Endodermal cell (in vitro differentiated cells): ENCODE measurements at regions not wholly inside any gene's neighbourhood (a gene's known extent, or its start where the extent isn't known, plus 50 kb on each side); places are given as distances from the start of the nearest gene placed in this dataset.

Experiments
- DNase-seq: peaks from one replicate; pipeline ENCODE4 v3.0.0-alpha.2; 2017
- H3K27ac ChIP-seq: 2 replicates; pipeline ENCODE4 v1.5.1; 2013; ENCODE audit warnings: mild to moderate bottlenecking, low read depth, low read length, moderate library complexity
- H3K27me3 ChIP-seq: 2 replicates; pipeline ENCODE4 v1.6.1; 2013; ENCODE audit warnings: mild to moderate bottlenecking, low read length, moderate library complexity; ENCODE audit not compliant: insufficient read depth, control insufficient read depth, poor library complexity, severe bottlenecking
- H3K36me3 ChIP-seq: 2 replicates; pipeline ENCODE4 v1.7.0; 2013; ENCODE audit warnings: mild to moderate bottlenecking, low read length, moderate library complexity; ENCODE audit not compliant: control insufficient read depth, insufficient read depth
- H3K4me1 ChIP-seq: one replicate; pipeline ENCODE4 v1.7.0; 2013; ENCODE audit warnings: low read length; ENCODE audit not compliant: control insufficient read depth, insufficient read depth
- H3K4me3 ChIP-seq: 2 replicates; pipeline ENCODE4 v1.5.1; 2013; ENCODE audit warnings: mild to moderate bottlenecking, low read length, moderate library complexity
- H3K9ac ChIP-seq: 2 replicates; pipeline ENCODE4 v1.6.1; 2013; ENCODE audit warnings: mild to moderate bottlenecking, low read length, moderate library complexity; ENCODE audit not compliant: poor library complexity, severe bottlenecking; ENCODE audit errors: extremely low read depth
- H3K9me3 ChIP-seq: 2 replicates; pipeline ENCODE4 v1.6.1; 2013; ENCODE audit warnings: mild to moderate bottlenecking, low read length, moderate library complexity; ENCODE audit not compliant: control insufficient read depth
- H3K27ac Mint-ChIP-seq: 2 replicates; pipeline ENCODE4 v1.8.0; 2020; ENCODE audit warnings: mixed read lengths
- H3K27me3 Mint-ChIP-seq: 2 replicates; pipeline ENCODE4 v1.8.0; 2021; ENCODE audit warnings: mild to moderate bottlenecking, mixed read lengths; ENCODE audit not compliant: insufficient read depth
- H3K36me3 Mint-ChIP-seq: 2 replicates; pipeline ENCODE4 v1.8.0; 2020; ENCODE audit warnings: low read depth, mixed read lengths
- H3K4me1 Mint-ChIP-seq: 2 replicates; pipeline ENCODE4 v1.8.0; 2020; ENCODE audit warnings: mixed read lengths
- H3K4me3 Mint-ChIP-seq: 2 replicates; pipeline ENCODE4 v1.8.0; 2020; ENCODE audit warnings: mild to moderate bottlenecking, moderate library complexity, mixed read lengths
- H3K9me3 Mint-ChIP-seq: 2 replicates; pipeline ENCODE4 v1.8.0; 2020; ENCODE audit warnings: mild to moderate bottlenecking, mixed read lengths
- CTCF ChIP-seq: fragments of 200-600 bp; sonication (generic); conservative IDR thresholded peaks from 2 replicates; pipeline ENCODE4 v1.5.0; 2021; ENCODE audit warnings: antibody characterized with exemption, mild to moderate bottlenecking
- WGBS, 2 experiments: methylation state at CpG; one replicate each; pipeline versions ENCODE4 v1.1.5 to v1.1.7; 2013; ENCODE audit warnings: missing lambda C conversion rate in 2 of 2, mixed read lengths in 1 of 2; ENCODE audit not compliant: insufficient coverage in 1 of 2, insufficient read length in 1 of 2; 5-methylcytosine and 5-hydroxymethylcytosine counted together

- TF ChIP-seq CTCF: no peak
- DNase-seq: no peak
- Mint-ChIP-seq H3K27ac (no peak overlapping the region), H3K4me1 (no peaks in the 10 kb centered on the region), H3K9me3 (peaks cover 4% of the 10 kb centered on the region), H3K36me3 (no peaks in the 10 kb centered on the region), H3K27me3 (no peaks in the 10 kb centered on the region), H3K4me3 (no peak overlapping the region)
- WGBS, 2 experiments: 88 to 89% methylated on average over 1 of the region's 1 CpG
- H3K4me3 ChIP-seq: no peak overlapping the region
- no peak overlapping the region for H3K27ac ChIP-seq
- H3K27me3 ChIP-seq: no peaks in the 10 kb centered on the region
- no peak overlapping the region for H3K9ac ChIP-seq
- no peaks in the 10 kb centered on the region for H3K4me1 ChIP-seq
- no peaks in the 10 kb centered on the region for H3K9me3 ChIP-seq
- no peaks in the 10 kb centered on the region for H3K36me3 ChIP-seq
Measured at GRCh38 chr2:116645155-116645554, 1169.3 kb upstream of the DDX18 start.

DNA sequence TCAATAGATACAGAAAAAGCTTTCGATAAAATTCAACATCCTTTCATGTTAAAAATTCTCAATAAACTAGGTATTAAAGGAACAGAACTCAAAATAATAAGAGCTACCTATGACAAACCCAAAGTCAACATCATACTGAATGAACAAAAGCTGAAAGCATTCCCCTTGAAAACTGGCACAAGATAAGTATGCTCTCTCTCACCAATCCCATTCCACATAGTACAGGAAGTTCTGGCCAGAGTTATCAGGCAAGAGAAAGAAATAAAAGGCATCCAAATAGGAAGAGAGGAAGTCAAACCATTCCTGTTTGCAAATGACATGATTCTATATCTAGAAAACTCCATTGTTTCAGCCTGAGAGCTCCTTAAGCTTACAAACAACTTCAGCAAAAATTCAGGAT is 1145.8 kb upstream of the DDX18 start:
- no peaks in the 10 kb centered on the region for H3K36me3 Mint-ChIP-seq
- H3K27me3 Mint-ChIP-seq: no peaks in the 10 kb centered on the region
- no peak overlapping the region for H3K27ac Mint-ChIP-seq
- peaks cover 3% of the 10 kb centered on the region for H3K9me3 Mint-ChIP-seq
- 88% methylated on average over 1 of the region's 1 CpG; no CpG with 5 or more reads in 1 of the 2 experiments for WGBS, 2 experiments
- Histone ChIP-seq H3K9ac (no peak overlapping the region), H3K27ac (no peak overlapping the region), H3K4me1 (no peaks in the 10 kb centered on the region), H3K9me3 (no peaks in the 10 kb centered on the region), H3K36me3 (no peaks in the 10 kb centered on the region), H3K27me3 (no peaks in the 10 kb centered on the region), H3K4me3 (no peak overlapping the region)
- no peak for TF ChIP-seq CTCF
- no peak for DNase-seq
- no peak overlapping the region for H3K4me3 Mint-ChIP-seq
- H3K4me1 Mint-ChIP-seq: no peaks in the 10 kb centered on the region

DNA sequence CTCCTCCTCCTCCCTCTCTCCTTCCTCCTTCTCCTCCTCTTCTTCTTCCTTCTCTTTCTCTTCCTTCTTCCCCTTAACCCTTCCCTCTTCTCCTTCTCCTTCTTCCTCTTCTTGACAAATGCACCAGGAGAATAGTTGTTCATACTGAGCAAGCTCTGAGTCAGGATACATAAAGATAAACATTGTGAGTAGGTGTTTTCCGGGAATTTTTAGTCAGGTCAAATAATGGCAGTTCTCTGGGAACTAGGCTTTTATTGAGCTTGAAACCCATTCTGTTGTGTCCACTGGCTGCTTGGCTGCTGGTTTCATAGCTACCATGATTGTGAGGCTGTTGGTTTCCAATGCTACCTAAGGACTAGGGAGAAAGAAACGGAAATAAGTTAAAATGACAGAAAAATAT is 1144.7 kb upstream of the DDX18 start:
- no peak for DNase-seq
- no peaks in the 10 kb centered on the region for H3K4me1 ChIP-seq
- TF ChIP-seq CTCF: no peak
- 73 to 91% methylated on average over 2 of the region's 2 CpGs for WGBS, 2 experiments
- H3K27ac ChIP-seq: no peak overlapping the region
- no peaks in the 10 kb centered on the region for H3K4me1 Mint-ChIP-seq
- no peaks in the 10 kb centered on the region for H3K36me3 ChIP-seq
- no peaks in the 10 kb centered on the region for H3K27me3 ChIP-seq
- no peak overlapping the region for H3K9ac ChIP-seq
- no peaks in the 10 kb centered on the region for H3K9me3 Mint-ChIP-seq
- no peaks in the 10 kb centered on the region for H3K9me3 ChIP-seq
- no peak overlapping the region for H3K4me3 Mint-ChIP-seq
- H3K36me3 Mint-ChIP-seq: no peaks in the 10 kb centered on the region
- H3K27ac Mint-ChIP-seq: no peak overlapping the region
- H3K4me3 ChIP-seq: no peak overlapping the region
- no peaks in the 10 kb centered on the region for H3K27me3 Mint-ChIP-seq
